Nephron progenitor cell (in vitro differentiated cells): ENCODE measurements at regions not wholly inside any gene's neighbourhood (a gene's known extent, or its start where the extent isn't known, plus 50 kb on each side); places are given as distances from the start of the nearest gene placed in this dataset.

Source experiments
- DNase-seq: peaks from one replicate; pipeline ENCODE4 v3.0.0; 2021
- H3K27ac Mint-ChIP-seq: 2 replicates; pipeline ENCODE4 v1.8.0; 2021; ENCODE audit warnings: mild to moderate bottlenecking, moderate library complexity, mixed read lengths
- H3K27me3 Mint-ChIP-seq: 2 replicates; pipeline ENCODE4 v1.8.0; 2021; ENCODE audit warnings: mild to moderate bottlenecking, low read depth, mixed read lengths; ENCODE audit not compliant: poor library complexity
- H3K36me3 Mint-ChIP-seq: 2 replicates; pipeline ENCODE4 v1.8.0; 2021; ENCODE audit warnings: low read depth, mixed read lengths
- H3K4me1 Mint-ChIP-seq: 2 replicates; pipeline ENCODE4 v1.8.0; 2021; ENCODE audit warnings: mixed read lengths
- H3K4me3 Mint-ChIP-seq: 2 replicates; pipeline ENCODE4 v1.8.0; 2021; ENCODE audit warnings: mild to moderate bottlenecking, moderate library complexity, mixed read lengths
- H3K9me3 Mint-ChIP-seq: 2 replicates; pipeline ENCODE4 v1.8.0; 2021; ENCODE audit warnings: mild to moderate bottlenecking, moderate library complexity, mixed read lengths
- CTCF ChIP-seq: fragments of 200-600 bp; sonication (generic); IDR thresholded peaks from 2 replicates; pipeline ENCODE4 v1.5.0; 2021; ENCODE audit warnings: antibody characterized with exemption

- Mint-ChIP-seq H3K27me3 (no peaks in the 10 kb centered on the region), H3K4me1 (peaks cover 50% of the 10 kb centered on the region)
- no peak for DNase-seq
Observed at GRCh38 chr15:92809880-92810361, 90.2 kb upstream of the CHD2 start.

GRCh38 chr15:92810418-92811138 lies 89.5 kb upstream of the CHD2 start:
- H3K27ac Mint-ChIP-seq, result peak overlapping the region; percentile 100
- peak overlapping the region; percentile 84 for H3K4me3 Mint-ChIP-seq
- peaks cover 53% of the 10 kb centered on the region for H3K4me1 Mint-ChIP-seq
- peaks cover 10% of the 10 kb centered on the region for H3K36me3 Mint-ChIP-seq
- peaks cover 8% of the 10 kb centered on the region for H3K9me3 Mint-ChIP-seq
- H3K27me3 Mint-ChIP-seq, result no peaks in the 10 kb centered on the region
- peak; percentile 24 for DNase-seq
- no peak for TF ChIP-seq CTCF

More at GRCh38 chr15:92809880-92810361, 90.2 kb upstream of the CHD2 start:
- Mint-ChIP-seq H3K36me3 (peaks cover 10% of the 10 kb centered on the region), H3K4me3 (peak overlapping the region; percentile 84), H3K27ac (peak overlapping the region; percentile 100), H3K9me3 (peaks cover 8% of the 10 kb centered on the region)
- no peak for TF ChIP-seq CTCF

- peaks cover 7% of the 10 kb centered on the region for H3K9me3 Mint-ChIP-seq
- no peak for TF ChIP-seq CTCF
- H3K4me1 Mint-ChIP-seq, result peaks cover 56% of the 10 kb centered on the region
- peaks cover 8% of the 10 kb centered on the region for H3K36me3 Mint-ChIP-seq
- no peak for DNase-seq
- no peaks in the 10 kb centered on the region for H3K27me3 Mint-ChIP-seq
- H3K4me3 Mint-ChIP-seq, result peak overlapping the region; percentile 84
- peak overlapping the region; percentile 100 for H3K27ac Mint-ChIP-seq
Observed at GRCh38 chr15:92811148-92811913, 88.8 kb upstream of the CHD2 start.

- Mint-ChIP-seq H3K4me1 (peaks cover 63% of the 10 kb centered on the region), H3K27me3 (no peaks in the 10 kb centered on the region), H3K9me3 (peaks cover 4% of the 10 kb centered on the region), H3K27ac (peak overlapping the region; percentile 83), H3K4me3 (peak overlapping the region; percentile 57), H3K36me3 (peaks cover 5% of the 10 kb centered on the region)
- no peak for DNase-seq
- no peak for TF ChIP-seq CTCF
Observed at GRCh38 chr15:92812271-92812670, 87.9 kb upstream of the CHD2 start.

- DNase-seq, result no peak
- no peaks in the 10 kb centered on the region for H3K36me3 Mint-ChIP-seq
- no peaks in the 10 kb centered on the region for H3K9me3 Mint-ChIP-seq
- no peak overlapping the region for H3K4me3 Mint-ChIP-seq
- no peaks in the 10 kb centered on the region for H3K27me3 Mint-ChIP-seq
- TF ChIP-seq CTCF, result no peak
- no peak overlapping the region for H3K27ac Mint-ChIP-seq
- peaks cover 65% of the 10 kb centered on the region for H3K4me1 Mint-ChIP-seq
Observed at GRCh38 chr15:92813485-92813884, 86.6 kb upstream of the CHD2 start.
